Activated naive CD4-positive, alpha-beta T cell treated with anti-CD3 and anti-CD28 coated beads, Interleukin-2, amount 10 ng/mL, durations not matched to agents 7 days and 5 days (primary cell): ENCODE measurements at regions not wholly inside any gene's neighbourhood (a gene's known extent, or its start where the extent isn't known, plus 50 kb on each side); places are given as distances from the start of the nearest gene placed in this dataset.

Source experiments
- CTCF ChIA-PET: fragments of 350-600 bp; sonication (Branson Sonifier 250); formaldehyde crosslinking; loops from one replicate; lab custom pipeline; 2021; ENCODE audit warnings: antibody characterized with exemption; lab: Charles Lee
- DNase-seq: peaks from one replicate; pipeline ENCODE4 v3.0.0-alpha.2; 2020
- H3K27ac Mint-ChIP-seq: one replicate; pipeline ENCODE4 v1.8.0; 2021; ENCODE audit warnings: mild to moderate bottlenecking, moderate library complexity, mixed read lengths
- H3K27me3 Mint-ChIP-seq: one replicate; pipeline ENCODE4 v1.8.0; 2021; ENCODE audit warnings: mild to moderate bottlenecking, mixed read lengths
- H3K36me3 Mint-ChIP-seq: one replicate; pipeline ENCODE4 v1.8.0; 2021; ENCODE audit warnings: mixed read lengths
- H3K4me1 Mint-ChIP-seq: one replicate; pipeline ENCODE4 v1.8.0; 2021; ENCODE audit warnings: mixed read lengths
- H3K4me3 Mint-ChIP-seq: one replicate; pipeline ENCODE4 v1.8.0; 2021; ENCODE audit warnings: mild to moderate bottlenecking, moderate library complexity, mixed read lengths
- H3K9me3 Mint-ChIP-seq: one replicate; pipeline ENCODE4 v1.8.0; 2021; ENCODE audit warnings: mixed read lengths

- peaks cover 3% of the 10 kb centered on the region for H3K9me3 Mint-ChIP-seq
- no peak for DNase-seq
- H3K27me3 Mint-ChIP-seq: no peaks in the 10 kb centered on the region
- H3K4me1 Mint-ChIP-seq: no peaks in the 10 kb centered on the region
- no peaks in the 10 kb centered on the region for H3K36me3 Mint-ChIP-seq
- no peak overlapping the region for H3K27ac Mint-ChIP-seq
- CTCF ChIA-PET: no interaction called here
- H3K4me3 Mint-ChIP-seq: no peak overlapping the region
Measured at GRCh38 chr2:6213056-6213780, 521.0 kb downstream of the SOX11 start.

GRCh38 chr2:6214471-6214870 is 522.3 kb downstream of the SOX11 start:
- no peak overlapping the region for H3K4me3 Mint-ChIP-seq
- no peaks in the 10 kb centered on the region for H3K36me3 Mint-ChIP-seq
- no peaks in the 10 kb centered on the region for H3K4me1 Mint-ChIP-seq
- DNase-seq: no peak
- H3K27me3 Mint-ChIP-seq: no peaks in the 10 kb centered on the region
- no peak overlapping the region for H3K27ac Mint-ChIP-seq
- CTCF ChIA-PET: no interaction called here
- peaks cover 8% of the 10 kb centered on the region for H3K9me3 Mint-ChIP-seq

- Mint-ChIP-seq H3K9me3 (peaks cover 10% of the 10 kb centered on the region), H3K4me3 (no peak overlapping the region), H3K27me3 (no peaks in the 10 kb centered on the region), H3K36me3 (no peaks in the 10 kb centered on the region), H3K27ac (no peak overlapping the region), H3K4me1 (no peaks in the 10 kb centered on the region)
- CTCF ChIA-PET: no interaction called here
- no peak for DNase-seq
Measured at GRCh38 chr2:6215053-6215452, 522.9 kb downstream of the SOX11 start.

GRCh38 chr2:6216234-6216633 is 524.0 kb downstream of the SOX11 start:
- CTCF ChIA-PET: no interaction called here
- Mint-ChIP-seq H3K27ac (no peak overlapping the region), H3K27me3 (no peaks in the 10 kb centered on the region), H3K4me1 (no peaks in the 10 kb centered on the region), H3K4me3 (no peak overlapping the region), H3K36me3 (no peaks in the 10 kb centered on the region), H3K9me3 (peaks cover 10% of the 10 kb centered on the region)
- no peak for DNase-seq

GRCh38 chr2:6218926-6219325 is 526.7 kb downstream of the SOX11 start:
- Mint-ChIP-seq H3K27me3 (no peaks in the 10 kb centered on the region), H3K27ac (no peak overlapping the region), H3K4me3 (no peak overlapping the region), H3K36me3 (no peaks in the 10 kb centered on the region), H3K9me3 (peaks cover 10% of the 10 kb centered on the region), H3K4me1 (no peaks in the 10 kb centered on the region)
- no peak for DNase-seq
- CTCF ChIA-PET: no interaction called here

GRCh38 chr2:6219906-6220305 is 527.7 kb downstream of the SOX11 start:
- CTCF ChIA-PET: no interaction called here
- no peaks in the 10 kb centered on the region for H3K27me3 Mint-ChIP-seq
- no peaks in the 10 kb centered on the region for H3K4me1 Mint-ChIP-seq
- no peak for DNase-seq
- H3K36me3 Mint-ChIP-seq: no peaks in the 10 kb centered on the region
- H3K9me3 Mint-ChIP-seq: peaks cover 10% of the 10 kb centered on the region
- no peak overlapping the region for H3K27ac Mint-ChIP-seq
- no peak overlapping the region for H3K4me3 Mint-ChIP-seq

GRCh38 chr2:6222296-6222695 is 530.1 kb downstream of the SOX11 start:
- Mint-ChIP-seq H3K9me3 (peaks cover 7% of the 10 kb centered on the region), H3K4me1 (no peaks in the 10 kb centered on the region), H3K27ac (no peak overlapping the region), H3K36me3 (no peaks in the 10 kb centered on the region), H3K4me3 (no peak overlapping the region), H3K27me3 (no peaks in the 10 kb centered on the region)
- CTCF ChIA-PET: no interaction called here
- DNase-seq: no peak

GRCh38 chr2:6224267-6224666 is 532.1 kb downstream of the SOX11 start:
- Mint-ChIP-seq H3K9me3 (peaks cover 4% of the 10 kb centered on the region), H3K27ac (no peak overlapping the region), H3K36me3 (no peaks in the 10 kb centered on the region), H3K4me3 (no peak overlapping the region), H3K27me3 (no peaks in the 10 kb centered on the region), H3K4me1 (no peaks in the 10 kb centered on the region)
- no peak for DNase-seq
- CTCF ChIA-PET: no interaction called here

GRCh38 chr2:6228251-6228650 is 536.1 kb downstream of the SOX11 start:
- no peaks in the 10 kb centered on the region for H3K36me3 Mint-ChIP-seq

GRCh38 chr2:6231166-6231565 is 539.0 kb downstream of the SOX11 start:
- Mint-ChIP-seq H3K27me3 (no peaks in the 10 kb centered on the region), H3K27ac (no peak overlapping the region), H3K4me1 (no peaks in the 10 kb centered on the region), H3K36me3 (no peaks in the 10 kb centered on the region), H3K4me3 (no peak overlapping the region), H3K9me3 (no peaks in the 10 kb centered on the region)
- DNase-seq: no peak
- CTCF ChIA-PET: no interaction called here

More at GRCh38 chr2:6228251-6228650, 536.1 kb downstream of the SOX11 start:
- no peaks in the 10 kb centered on the region for H3K27me3 Mint-ChIP-seq
- no peaks in the 10 kb centered on the region for H3K4me1 Mint-ChIP-seq
- CTCF ChIA-PET: no interaction called here
- no peak for DNase-seq
- no peaks in the 10 kb centered on the region for H3K9me3 Mint-ChIP-seq
- no peak overlapping the region for H3K27ac Mint-ChIP-seq
- H3K4me3 Mint-ChIP-seq: no peak overlapping the region

- no peak overlapping the region for H3K27ac Mint-ChIP-seq
Measured at GRCh38 chr2:6233993-6234392, 541.8 kb downstream of the SOX11 start.

GRCh38 chr2:6234702-6235101 is 542.5 kb downstream of the SOX11 start:
- Mint-ChIP-seq H3K27ac (no peak overlapping the region), H3K4me1 (no peaks in the 10 kb centered on the region), H3K36me3 (no peaks in the 10 kb centered on the region), H3K9me3 (peaks cover 7% of the 10 kb centered on the region), H3K27me3 (no peaks in the 10 kb centered on the region), H3K4me3 (no peak overlapping the region)
- DNase-seq: no peak
- CTCF ChIA-PET: no interaction called here

More at GRCh38 chr2:6233993-6234392, 541.8 kb downstream of the SOX11 start:
- H3K27me3 Mint-ChIP-seq: no peaks in the 10 kb centered on the region
- peaks cover 3% of the 10 kb centered on the region for H3K9me3 Mint-ChIP-seq
- no peak for DNase-seq
- CTCF ChIA-PET: no interaction called here
- H3K36me3 Mint-ChIP-seq: no peaks in the 10 kb centered on the region
- H3K4me3 Mint-ChIP-seq: no peak overlapping the region
- H3K4me1 Mint-ChIP-seq: no peaks in the 10 kb centered on the region

GRCh38 chr2:6236317-6236716 is 544.1 kb downstream of the SOX11 start:
- Mint-ChIP-seq H3K4me3 (no peak overlapping the region), H3K9me3 (peaks cover 14% of the 10 kb centered on the region), H3K27me3 (no peaks in the 10 kb centered on the region), H3K4me1 (no peaks in the 10 kb centered on the region), H3K27ac (peak overlapping the region; percentile 8), H3K36me3 (no peaks in the 10 kb centered on the region)
- CTCF ChIA-PET: no interaction called here
- DNase-seq: no peak

GRCh38 chr2:6237039-6237660 is 545.0 kb downstream of the SOX11 start:
- Mint-ChIP-seq H3K27ac (no peak overlapping the region), H3K27me3 (no peaks in the 10 kb centered on the region), H3K9me3 (peaks cover 14% of the 10 kb centered on the region), H3K4me3 (no peak overlapping the region), H3K4me1 (no peaks in the 10 kb centered on the region), H3K36me3 (no peaks in the 10 kb centered on the region)
- DNase-seq: no peak
- CTCF ChIA-PET: no interaction called here

- H3K27ac Mint-ChIP-seq: no peak overlapping the region
- DNase-seq: no peak
- no peaks in the 10 kb centered on the region for H3K36me3 Mint-ChIP-seq
- H3K4me1 Mint-ChIP-seq: no peaks in the 10 kb centered on the region
- H3K4me3 Mint-ChIP-seq: no peak overlapping the region
- CTCF ChIA-PET: no interaction called here
- no peaks in the 10 kb centered on the region for H3K9me3 Mint-ChIP-seq
- H3K27me3 Mint-ChIP-seq: no peaks in the 10 kb centered on the region
Measured at GRCh38 chr2:6249557-6249956, 557.4 kb downstream of the SOX11 start.
